HCT116 (cell line): ENCODE measurements at regions not wholly inside any gene's neighbourhood (a gene's known extent, or its start where the extent isn't known, plus 50 kb on each side); places are given as distances from the start of the nearest gene placed in this dataset.

Experiments used
- CEBPB ChIP-seq: IDR thresholded peaks from 2 replicates; pipeline ENCODE4 v1.6.1; 2012; ENCODE audit warnings: low read depth
- EZH2phosphoT487 ChIP-seq: fragments of 200-600 bp; IDR thresholded peaks from 2 replicates; pipeline ENCODE4 v1.6.1; 2018; ENCODE audit warnings: antibody characterized with exemption, borderline replicate concordance
- POLR2A ChIP-seq: IDR thresholded peaks from 2 replicates; pipeline ENCODE4 v1.7.0; 2011; ENCODE audit warnings: borderline replicate concordance; ENCODE audit not compliant: insufficient read depth, insufficient read length; ENCODE audit errors: extremely low read depth
- POLR2AphosphoS5 ChIP-seq: IDR thresholded peaks from 2 replicates; pipeline ENCODE4 v1.6.1; 2011; ENCODE audit warnings: mild to moderate bottlenecking, low read depth, low read length, moderate library complexity
- YY1 ChIP-seq: IDR thresholded peaks from 2 replicates; pipeline ENCODE4 v1.6.1; 2011; ENCODE audit warnings: low read length, low read depth, moderate library complexity, mild to moderate bottlenecking; ENCODE audit not compliant: insufficient replicate concordance; ENCODE audit errors: extremely low read depth
- TF ChIP-seq, protein P1 (sequence below), 3 experiments: fragments of 200-600 bp in 1 of 3; sonication (generic) in 1 of 3; IDR thresholded peaks in 2 of 3; conservative IDR thresholded peaks in 1 of 3; 2 replicates each; pipeline ENCODE4 v1.5.1; 2012 to 2017; ENCODE audit warnings: low read depth in 2 of 3, low read length in 2 of 3, antibody characterized with exemption in 1 of 3, borderline replicate concordance in 1 of 3, control low read depth in 1 of 3, mild to moderate bottlenecking in 1 of 3, mixed read lengths in 1 of 3, mixed run types in 1 of 3, moderate library complexity in 1 of 3; ENCODE audit not compliant: insufficient read depth in 1 of 3
- TF ChIP-seq, protein P2 (sequence below): IDR thresholded peaks from 2 replicates; pipeline ENCODE4 v1.6.1; 2012; ENCODE audit warnings: low read depth
- TF ChIP-seq, protein P3 (sequence below): IDR thresholded peaks from 2 replicates; pipeline ENCODE4 v1.6.1; 2011; ENCODE audit warnings: mild to moderate bottlenecking, low read length, moderate library complexity; ENCODE audit not compliant: insufficient replicate concordance; ENCODE audit errors: extremely low read depth

DNA sequence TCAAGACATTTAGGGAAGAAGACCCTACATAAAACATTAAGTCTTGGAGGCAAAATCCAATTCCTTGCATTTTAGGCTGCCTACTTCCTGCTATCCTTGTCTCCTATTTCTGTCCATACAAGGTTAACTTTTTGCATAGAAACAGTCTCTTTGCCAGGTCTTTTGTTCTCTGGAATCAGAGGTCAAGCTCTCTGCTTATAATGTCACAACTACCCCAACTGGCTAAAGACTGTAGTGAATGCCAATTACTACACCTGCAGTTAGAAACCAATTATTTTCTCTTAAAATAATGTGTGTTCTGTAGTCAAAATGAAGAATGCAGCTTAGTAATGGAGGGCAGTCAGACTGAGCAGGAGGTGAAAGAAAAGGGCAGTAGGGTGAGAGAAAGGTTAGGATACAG is 856.2 kb downstream of the TUSC7 start:
- TF ChIP-seq, protein P1, sequence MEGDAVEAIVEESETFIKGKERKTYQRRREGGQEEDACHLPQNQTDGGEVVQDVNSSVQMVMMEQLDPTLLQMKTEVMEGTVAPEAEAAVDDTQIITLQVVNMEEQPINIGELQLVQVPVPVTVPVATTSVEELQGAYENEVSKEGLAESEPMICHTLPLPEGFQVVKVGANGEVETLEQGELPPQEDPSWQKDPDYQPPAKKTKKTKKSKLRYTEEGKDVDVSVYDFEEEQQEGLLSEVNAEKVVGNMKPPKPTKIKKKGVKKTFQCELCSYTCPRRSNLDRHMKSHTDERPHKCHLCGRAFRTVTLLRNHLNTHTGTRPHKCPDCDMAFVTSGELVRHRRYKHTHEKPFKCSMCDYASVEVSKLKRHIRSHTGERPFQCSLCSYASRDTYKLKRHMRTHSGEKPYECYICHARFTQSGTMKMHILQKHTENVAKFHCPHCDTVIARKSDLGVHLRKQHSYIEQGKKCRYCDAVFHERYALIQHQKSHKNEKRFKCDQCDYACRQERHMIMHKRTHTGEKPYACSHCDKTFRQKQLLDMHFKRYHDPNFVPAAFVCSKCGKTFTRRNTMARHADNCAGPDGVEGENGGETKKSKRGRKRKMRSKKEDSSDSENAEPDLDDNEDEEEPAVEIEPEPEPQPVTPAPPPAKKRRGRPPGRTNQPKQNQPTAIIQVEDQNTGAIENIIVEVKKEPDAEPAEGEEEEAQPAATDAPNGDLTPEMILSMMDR (IDR thresholded peaks at IDR 0.05 in 2 of 3, conservative IDR thresholded peaks at IDR 0.05 in 1 of 3; ENCODE audit: borderline replicate concordance in 1 of 3, insufficient read depth in 1 of 3, low read depth in 2 of 3, low read length in 2 of 3): no peak
- TF ChIP-seq, protein P2, sequence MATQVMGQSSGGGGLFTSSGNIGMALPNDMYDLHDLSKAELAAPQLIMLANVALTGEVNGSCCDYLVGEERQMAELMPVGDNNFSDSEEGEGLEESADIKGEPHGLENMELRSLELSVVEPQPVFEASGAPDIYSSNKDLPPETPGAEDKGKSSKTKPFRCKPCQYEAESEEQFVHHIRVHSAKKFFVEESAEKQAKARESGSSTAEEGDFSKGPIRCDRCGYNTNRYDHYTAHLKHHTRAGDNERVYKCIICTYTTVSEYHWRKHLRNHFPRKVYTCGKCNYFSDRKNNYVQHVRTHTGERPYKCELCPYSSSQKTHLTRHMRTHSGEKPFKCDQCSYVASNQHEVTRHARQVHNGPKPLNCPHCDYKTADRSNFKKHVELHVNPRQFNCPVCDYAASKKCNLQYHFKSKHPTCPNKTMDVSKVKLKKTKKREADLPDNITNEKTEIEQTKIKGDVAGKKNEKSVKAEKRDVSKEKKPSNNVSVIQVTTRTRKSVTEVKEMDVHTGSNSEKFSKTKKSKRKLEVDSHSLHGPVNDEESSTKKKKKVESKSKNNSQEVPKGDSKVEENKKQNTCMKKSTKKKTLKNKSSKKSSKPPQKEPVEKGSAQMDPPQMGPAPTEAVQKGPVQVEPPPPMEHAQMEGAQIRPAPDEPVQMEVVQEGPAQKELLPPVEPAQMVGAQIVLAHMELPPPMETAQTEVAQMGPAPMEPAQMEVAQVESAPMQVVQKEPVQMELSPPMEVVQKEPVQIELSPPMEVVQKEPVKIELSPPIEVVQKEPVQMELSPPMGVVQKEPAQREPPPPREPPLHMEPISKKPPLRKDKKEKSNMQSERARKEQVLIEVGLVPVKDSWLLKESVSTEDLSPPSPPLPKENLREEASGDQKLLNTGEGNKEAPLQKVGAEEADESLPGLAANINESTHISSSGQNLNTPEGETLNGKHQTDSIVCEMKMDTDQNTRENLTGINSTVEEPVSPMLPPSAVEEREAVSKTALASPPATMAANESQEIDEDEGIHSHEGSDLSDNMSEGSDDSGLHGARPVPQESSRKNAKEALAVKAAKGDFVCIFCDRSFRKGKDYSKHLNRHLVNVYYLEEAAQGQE: no peak
- TF ChIP-seq, protein P3, sequence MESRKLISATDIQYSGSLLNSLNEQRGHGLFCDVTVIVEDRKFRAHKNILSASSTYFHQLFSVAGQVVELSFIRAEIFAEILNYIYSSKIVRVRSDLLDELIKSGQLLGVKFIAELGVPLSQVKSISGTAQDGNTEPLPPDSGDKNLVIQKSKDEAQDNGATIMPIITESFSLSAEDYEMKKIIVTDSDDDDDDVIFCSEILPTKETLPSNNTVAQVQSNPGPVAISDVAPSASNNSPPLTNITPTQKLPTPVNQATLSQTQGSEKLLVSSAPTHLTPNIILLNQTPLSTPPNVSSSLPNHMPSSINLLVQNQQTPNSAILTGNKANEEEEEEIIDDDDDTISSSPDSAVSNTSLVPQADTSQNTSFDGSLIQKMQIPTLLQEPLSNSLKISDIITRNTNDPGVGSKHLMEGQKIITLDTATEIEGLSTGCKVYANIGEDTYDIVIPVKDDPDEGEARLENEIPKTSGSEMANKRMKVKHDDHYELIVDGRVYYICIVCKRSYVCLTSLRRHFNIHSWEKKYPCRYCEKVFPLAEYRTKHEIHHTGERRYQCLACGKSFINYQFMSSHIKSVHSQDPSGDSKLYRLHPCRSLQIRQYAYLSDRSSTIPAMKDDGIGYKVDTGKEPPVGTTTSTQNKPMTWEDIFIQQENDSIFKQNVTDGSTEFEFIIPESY: no peak
- TF ChIP-seq YY1 (no peak), CEBPB (no peak), POLR2A (no peak), POLR2AphosphoS5 (no peak), EZH2phosphoT487 (no peak)
